ENCODE measurements at regions not wholly inside any gene's neighbourhood (a gene's known extent, or its start where the extent isn't known, plus 50 kb on each side); places are given as distances from the start of the nearest gene placed in this dataset.
"Not testable (repeated sequence)": the region's sequence is repeated elsewhere in the genome, so short reads cannot be mapped to it uniquely, and the experiment has no call there.

DNA sequence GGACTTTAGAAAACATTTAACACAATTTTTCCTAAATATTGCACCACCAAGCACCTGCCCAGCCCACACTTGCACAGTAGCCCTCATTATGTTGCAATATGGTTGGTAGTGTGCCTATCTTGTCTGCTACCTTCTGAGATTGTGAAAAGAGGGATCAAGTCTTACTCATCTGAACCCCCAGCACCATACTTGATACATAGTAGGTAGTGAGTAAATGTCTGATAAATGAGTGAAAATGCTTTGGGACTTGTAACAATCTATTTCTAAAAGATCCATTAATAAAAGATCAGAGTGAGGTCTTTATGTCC, 118.4 kb upstream of the MED14 start:
- no peak overlapping the region for H3K4me3 ChIP-seq (ENCODE audit: low read depth, low read length)
- H3K36me3 ChIP-seq, result no peaks in the 10 kb centered on the region
- H3K9me3 ChIP-seq (ENCODE audit: severe bottlenecking), result no peaks in the 10 kb centered on the region
- no peak for DNase-seq
- H3K27ac ChIP-seq, result no peak overlapping the region
- TF ChIP-seq, protein P1, sequence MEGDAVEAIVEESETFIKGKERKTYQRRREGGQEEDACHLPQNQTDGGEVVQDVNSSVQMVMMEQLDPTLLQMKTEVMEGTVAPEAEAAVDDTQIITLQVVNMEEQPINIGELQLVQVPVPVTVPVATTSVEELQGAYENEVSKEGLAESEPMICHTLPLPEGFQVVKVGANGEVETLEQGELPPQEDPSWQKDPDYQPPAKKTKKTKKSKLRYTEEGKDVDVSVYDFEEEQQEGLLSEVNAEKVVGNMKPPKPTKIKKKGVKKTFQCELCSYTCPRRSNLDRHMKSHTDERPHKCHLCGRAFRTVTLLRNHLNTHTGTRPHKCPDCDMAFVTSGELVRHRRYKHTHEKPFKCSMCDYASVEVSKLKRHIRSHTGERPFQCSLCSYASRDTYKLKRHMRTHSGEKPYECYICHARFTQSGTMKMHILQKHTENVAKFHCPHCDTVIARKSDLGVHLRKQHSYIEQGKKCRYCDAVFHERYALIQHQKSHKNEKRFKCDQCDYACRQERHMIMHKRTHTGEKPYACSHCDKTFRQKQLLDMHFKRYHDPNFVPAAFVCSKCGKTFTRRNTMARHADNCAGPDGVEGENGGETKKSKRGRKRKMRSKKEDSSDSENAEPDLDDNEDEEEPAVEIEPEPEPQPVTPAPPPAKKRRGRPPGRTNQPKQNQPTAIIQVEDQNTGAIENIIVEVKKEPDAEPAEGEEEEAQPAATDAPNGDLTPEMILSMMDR (IDR thresholded peaks at IDR 0.05; ENCODE audit: low read depth, low read length), result no peak
- H3K27me3 ChIP-seq (ENCODE audit: insufficient read depth, low read depth, severe bottlenecking), result peaks cover 7% of the 10 kb centered on the region

DNA sequence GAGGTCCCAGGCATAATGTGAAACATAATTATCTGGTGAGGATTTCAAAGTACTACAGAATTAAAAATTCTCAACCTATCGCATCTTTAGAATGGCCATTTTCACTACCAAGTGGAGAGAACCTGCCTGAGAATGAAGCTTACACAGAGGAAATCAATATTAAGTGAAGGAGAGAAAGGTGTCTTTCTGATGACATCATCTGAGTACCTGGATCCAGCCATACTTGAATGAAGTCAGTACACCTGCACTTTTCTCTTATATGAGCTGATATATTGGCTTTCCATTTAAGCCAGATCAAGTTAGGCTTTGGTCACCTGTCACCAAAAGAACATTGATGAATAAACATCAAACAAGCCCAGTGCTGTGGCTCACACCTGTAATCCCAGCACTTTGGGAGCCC, 118.9 kb upstream of the MED14 start:
- no peaks in the 10 kb centered on the region for H3K36me3 ChIP-seq
- no peak overlapping the region for H3K4me3 ChIP-seq (ENCODE audit: low read depth, low read length)
- no peak for DNase-seq
- no peak overlapping the region for H3K27ac ChIP-seq
- TF ChIP-seq, protein P1 (IDR thresholded peaks at IDR 0.05; ENCODE audit: low read depth, low read length), result no peak
- no peaks in the 10 kb centered on the region for H3K9me3 ChIP-seq (ENCODE audit: severe bottlenecking)
- H3K27me3 ChIP-seq (ENCODE audit: insufficient read depth, low read depth, severe bottlenecking), result peaks cover 7% of the 10 kb centered on the region

DNA sequence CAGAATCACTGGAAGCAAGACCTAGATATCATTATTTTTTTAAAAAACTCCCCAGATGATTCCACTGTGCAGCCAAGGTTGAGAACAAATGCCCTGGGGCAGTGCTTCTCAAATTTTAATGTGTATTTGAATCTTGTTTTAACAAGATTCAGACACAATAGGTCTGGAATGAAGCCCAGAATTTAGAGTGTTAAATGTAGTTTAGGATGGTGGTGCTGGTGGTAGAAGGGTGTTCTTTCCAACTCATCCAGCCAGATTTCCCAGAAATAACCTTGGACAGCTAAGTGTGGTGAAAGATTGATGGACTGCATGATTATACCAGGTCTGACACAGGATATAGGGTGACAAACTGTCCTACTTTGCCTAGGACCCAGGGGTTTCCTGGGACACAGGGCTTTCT, 120.1 kb upstream of the MED14 start:
- TF ChIP-seq, protein P1 (IDR thresholded peaks at IDR 0.05; ENCODE audit: low read depth, low read length), result no peak
- Histone ChIP-seq H3K27me3 (ENCODE audit: insufficient read depth, low read depth, severe bottlenecking) (peaks cover 6% of the 10 kb centered on the region), H3K36me3 (no peaks in the 10 kb centered on the region), H3K4me3 (ENCODE audit: low read depth, low read length) (no peak overlapping the region), H3K9me3 (ENCODE audit: severe bottlenecking) (no peaks in the 10 kb centered on the region), H3K27ac (no peak overlapping the region)
- DNase-seq, result no peak

DNA sequence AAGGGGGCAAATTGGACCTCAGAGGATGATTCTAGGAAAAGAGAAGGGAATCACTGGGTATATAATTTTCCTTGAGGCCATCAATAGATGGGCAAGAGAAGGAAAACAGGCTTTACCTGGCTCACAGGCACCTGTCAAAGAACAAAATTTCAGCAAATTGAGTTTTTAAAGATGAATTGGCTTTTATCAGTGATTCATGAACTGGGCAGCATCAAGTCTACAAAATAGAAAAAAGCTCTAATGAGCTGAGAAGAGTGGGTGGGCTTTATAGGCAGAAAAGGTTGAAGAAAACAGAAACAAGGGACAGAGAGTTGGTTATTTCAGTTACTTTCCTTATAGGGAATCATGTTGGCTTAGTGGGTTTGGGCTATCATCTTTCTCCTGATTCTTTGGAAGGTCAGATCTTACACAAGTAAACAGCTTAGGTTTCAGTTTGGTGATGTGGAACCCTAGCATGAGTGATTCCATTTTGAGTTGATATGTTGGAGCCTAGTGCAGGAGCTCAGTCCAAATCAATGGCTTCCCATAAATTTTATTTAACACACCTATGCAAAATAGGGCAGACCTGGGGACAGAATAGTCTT, 120.7 kb upstream of the MED14 start:
- H3K36me3 ChIP-seq, result no peaks in the 10 kb centered on the region
- H3K27me3 ChIP-seq (ENCODE audit: insufficient read depth, low read depth, severe bottlenecking), result peaks cover 4% of the 10 kb centered on the region
- TF ChIP-seq, protein P1 (IDR thresholded peaks at IDR 0.05; ENCODE audit: low read depth, low read length), result no peak
- no peaks in the 10 kb centered on the region for H3K9me3 ChIP-seq (ENCODE audit: severe bottlenecking)
- H3K27ac ChIP-seq, result no peak overlapping the region
- DNase-seq, result no peak
- no peak overlapping the region for H3K4me3 ChIP-seq (ENCODE audit: low read depth, low read length)

DNA sequence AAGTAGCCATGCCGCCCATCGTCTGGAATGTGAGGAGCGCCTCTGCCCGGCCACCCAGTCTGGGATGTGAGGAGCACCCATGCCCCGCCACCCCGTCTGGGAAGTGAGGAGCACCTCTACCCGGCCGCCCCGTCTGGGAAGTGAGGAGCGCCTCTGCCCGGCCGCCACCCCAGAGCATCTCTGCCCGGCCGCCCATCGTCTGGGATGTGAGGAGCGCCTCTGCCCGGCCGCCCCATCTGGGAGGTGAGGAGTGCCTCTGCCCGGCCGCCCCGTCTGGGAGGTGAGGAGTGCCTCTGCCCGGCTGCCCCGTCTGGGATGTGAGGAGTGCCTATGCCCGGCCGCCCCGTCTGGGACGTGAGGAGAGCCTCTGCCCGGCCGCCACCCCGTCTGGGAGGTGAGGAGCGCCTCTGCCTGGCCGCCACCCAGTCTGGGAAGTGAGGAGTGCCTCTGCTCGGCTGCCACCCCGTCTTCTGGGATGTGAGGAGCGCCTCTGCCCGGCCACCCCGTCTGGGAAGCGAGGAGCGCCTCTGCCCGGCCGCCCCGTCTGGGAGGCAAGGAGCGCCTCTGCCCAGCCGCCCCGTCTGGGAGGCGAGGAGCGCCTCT, 126.7 kb upstream of the MED14 start:
- not testable (repeated sequence) for H3K9me3 ChIP-seq (ENCODE audit: severe bottlenecking)

DNA sequence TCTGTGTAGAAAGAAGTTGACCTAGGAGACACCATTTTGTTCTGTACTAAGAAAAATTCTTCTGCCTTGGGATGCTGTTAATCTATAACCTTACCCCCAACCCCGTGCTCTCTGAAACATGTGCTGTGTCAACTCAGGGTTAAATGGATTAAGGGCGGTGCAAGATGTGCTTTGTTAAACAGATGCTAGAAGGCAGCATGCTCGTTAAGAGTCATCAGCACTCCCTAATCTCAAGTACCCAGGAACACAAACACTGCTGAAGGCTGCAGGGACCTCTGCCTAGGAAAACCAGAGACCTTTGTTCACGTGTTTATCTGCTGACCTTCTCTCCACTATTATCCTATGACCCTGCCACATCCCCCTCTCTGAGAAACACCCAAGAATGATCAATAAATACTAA, 127.9 kb upstream of the MED14 start:
- H3K9me3 ChIP-seq (ENCODE audit: severe bottlenecking); H3K27me3 ChIP-seq (ENCODE audit: insufficient read depth, low read depth, severe bottlenecking); DNase-seq; H3K4me3 ChIP-seq (ENCODE audit: low read depth, low read length); H3K27ac ChIP-seq; H3K36me3 ChIP-seq: not testable (repeated sequence)

More for the DNA sequence above, 126.7 kb upstream of the MED14 start:
- DNase-seq; H3K36me3 ChIP-seq; H3K27ac ChIP-seq; H3K27me3 ChIP-seq (ENCODE audit: insufficient read depth, low read depth, severe bottlenecking); H3K4me3 ChIP-seq (ENCODE audit: low read depth, low read length): not testable (repeated sequence)

DNA sequence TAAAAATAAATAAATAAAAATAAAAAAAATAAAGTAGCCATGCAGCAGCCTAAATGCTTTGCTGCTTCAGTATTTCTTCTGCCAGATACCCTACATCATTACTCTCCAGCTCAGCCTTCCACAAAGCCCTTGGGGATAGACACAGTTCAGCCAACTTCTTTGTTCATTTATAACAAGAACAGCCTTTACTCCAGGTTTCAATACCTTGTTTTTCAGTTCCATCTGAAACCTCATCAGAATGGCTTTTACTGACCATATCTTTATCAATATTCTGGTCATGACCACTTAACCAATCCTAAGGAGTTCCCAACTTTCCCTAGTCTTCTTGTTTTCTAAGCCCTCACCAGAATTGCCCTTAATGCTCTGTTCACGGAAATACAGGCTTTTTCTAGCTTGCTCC, 128.3 kb upstream of the MED14 start:
- TF ChIP-seq, protein P1 (IDR thresholded peaks at IDR 0.05; ENCODE audit: low read depth, low read length), result no peak
- Histone ChIP-seq H3K27ac (no peak overlapping the region), H3K27me3 (ENCODE audit: insufficient read depth, low read depth, severe bottlenecking) (no peaks in the 10 kb centered on the region), H3K9me3 (ENCODE audit: severe bottlenecking) (peaks cover 9% of the 10 kb centered on the region), H3K4me3 (ENCODE audit: low read depth, low read length) (no peak overlapping the region), H3K36me3 (no peaks in the 10 kb centered on the region)
- DNase-seq, result no peak
